ENCODE measurements at regions not wholly inside any gene's neighbourhood (a gene's known extent, or its start where the extent isn't known, plus 50 kb on each side); places are given as distances from the start of the nearest gene placed in this dataset.
A peak's percentile ranks its signal among the peaks of the same experiment; 100 is the strongest.

DNA sequence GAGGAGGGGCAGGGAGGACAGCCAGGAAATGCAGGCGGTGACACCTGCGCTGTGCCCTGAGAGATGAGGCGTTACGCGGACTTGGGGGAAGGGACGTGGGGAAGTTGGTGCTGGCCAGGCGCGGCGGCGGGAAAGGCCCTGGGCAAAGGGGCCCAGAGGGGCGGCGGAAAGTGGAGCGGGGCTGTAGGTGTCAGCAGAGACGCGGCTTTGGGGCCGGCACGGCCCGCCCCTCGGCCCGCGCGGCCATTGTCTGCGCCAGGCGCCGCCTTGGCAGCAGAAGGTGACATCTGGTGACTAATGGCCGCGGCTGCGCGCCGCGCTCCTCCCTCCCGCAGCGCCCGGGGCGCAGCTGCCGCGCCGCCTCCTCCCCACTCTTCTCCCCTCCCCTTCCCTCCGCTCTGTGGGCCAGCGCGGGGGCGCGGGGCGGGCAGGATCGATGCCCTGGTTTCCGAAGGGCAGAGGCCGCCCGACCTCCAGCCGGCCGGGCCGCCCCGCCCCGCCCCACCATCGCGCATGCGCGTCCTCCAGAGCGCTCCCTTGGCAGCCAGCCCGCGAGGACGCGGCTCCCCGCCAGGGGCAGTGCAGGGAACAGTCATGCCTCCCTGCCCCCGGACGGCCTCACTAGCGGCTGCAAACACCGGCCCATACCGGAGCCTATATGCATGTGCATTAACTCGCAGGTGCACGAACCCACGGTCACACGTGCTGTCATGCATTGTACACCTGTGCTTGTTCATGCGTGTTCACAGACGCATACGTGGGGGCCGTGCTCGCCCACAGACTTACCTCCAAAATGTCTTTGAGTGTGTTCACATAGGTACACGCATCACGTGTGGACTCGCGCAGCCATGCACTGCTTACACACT lies 269.6 kb downstream of the RPS24 start:
- peak overlapping the region; percentile 25 to 72 (median 50) for H3K4me3 ChIP-seq (replicated peaks in 1 of 4; ENCODE audit: control extremely low read depth in 1 of 4, insufficient read depth in 1 of 4, low read depth in 3 of 4, low read length in 4 of 4)
- peak overlapping the region; percentile 22 for H2AFZ ChIP-seq (ENCODE audit: low read length)
- no peaks in the 10 kb centered on the region for H3K79me2 ChIP-seq (ENCODE audit: control insufficient read depth, insufficient read depth, low read length)
- no peaks in the 10 kb centered on the region for H4K20me1 ChIP-seq (ENCODE audit: control insufficient read depth, extremely low read depth, insufficient read depth, low read length)
- peak overlapping the region; percentile 44 for H3K27ac ChIP-seq (ENCODE audit: insufficient read depth, low read length)
- DNase-seq (ENCODE audit: low read depth in 2 of 2): peak; percentile 84 to 85
- peak overlapping the region; percentile 73 for H3K4me2 ChIP-seq (ENCODE audit: extremely low read depth, insufficient read depth, low read length)
- no peaks in the 10 kb centered on the region for H3K36me3 ChIP-seq (ENCODE audit: control insufficient read depth, insufficient read depth, low read length)
- no peak for TF ChIP-seq EZH2 (IDR thresholded peaks at IDR 0.05; ENCODE audit: low read length, missing control alignments)
- TF ChIP-seq, protein P1, sequence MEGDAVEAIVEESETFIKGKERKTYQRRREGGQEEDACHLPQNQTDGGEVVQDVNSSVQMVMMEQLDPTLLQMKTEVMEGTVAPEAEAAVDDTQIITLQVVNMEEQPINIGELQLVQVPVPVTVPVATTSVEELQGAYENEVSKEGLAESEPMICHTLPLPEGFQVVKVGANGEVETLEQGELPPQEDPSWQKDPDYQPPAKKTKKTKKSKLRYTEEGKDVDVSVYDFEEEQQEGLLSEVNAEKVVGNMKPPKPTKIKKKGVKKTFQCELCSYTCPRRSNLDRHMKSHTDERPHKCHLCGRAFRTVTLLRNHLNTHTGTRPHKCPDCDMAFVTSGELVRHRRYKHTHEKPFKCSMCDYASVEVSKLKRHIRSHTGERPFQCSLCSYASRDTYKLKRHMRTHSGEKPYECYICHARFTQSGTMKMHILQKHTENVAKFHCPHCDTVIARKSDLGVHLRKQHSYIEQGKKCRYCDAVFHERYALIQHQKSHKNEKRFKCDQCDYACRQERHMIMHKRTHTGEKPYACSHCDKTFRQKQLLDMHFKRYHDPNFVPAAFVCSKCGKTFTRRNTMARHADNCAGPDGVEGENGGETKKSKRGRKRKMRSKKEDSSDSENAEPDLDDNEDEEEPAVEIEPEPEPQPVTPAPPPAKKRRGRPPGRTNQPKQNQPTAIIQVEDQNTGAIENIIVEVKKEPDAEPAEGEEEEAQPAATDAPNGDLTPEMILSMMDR (conservative IDR thresholded peaks at IDR 0.05 in 1 of 2, IDR thresholded peaks at IDR 0.05 in 1 of 2; ENCODE audit: low read depth in 1 of 2, low read length in 2 of 2): peak; percentile 44 to 63
- peaks cover 5% of the 10 kb centered on the region for H3K4me1 ChIP-seq (ENCODE audit: control insufficient read depth, extremely low read depth, insufficient read depth, low read length)
- H3K9ac ChIP-seq (ENCODE audit: insufficient read depth, low read length): peak overlapping the region; percentile 44
- no peaks in the 10 kb centered on the region for H3K9me3 ChIP-seq (ENCODE audit: control insufficient read depth, insufficient read depth, low read depth, low read length)
- no peaks in the 10 kb centered on the region for H3K27me3 ChIP-seq (ENCODE audit: control insufficient read depth, insufficient read depth, low read length)

DNA sequence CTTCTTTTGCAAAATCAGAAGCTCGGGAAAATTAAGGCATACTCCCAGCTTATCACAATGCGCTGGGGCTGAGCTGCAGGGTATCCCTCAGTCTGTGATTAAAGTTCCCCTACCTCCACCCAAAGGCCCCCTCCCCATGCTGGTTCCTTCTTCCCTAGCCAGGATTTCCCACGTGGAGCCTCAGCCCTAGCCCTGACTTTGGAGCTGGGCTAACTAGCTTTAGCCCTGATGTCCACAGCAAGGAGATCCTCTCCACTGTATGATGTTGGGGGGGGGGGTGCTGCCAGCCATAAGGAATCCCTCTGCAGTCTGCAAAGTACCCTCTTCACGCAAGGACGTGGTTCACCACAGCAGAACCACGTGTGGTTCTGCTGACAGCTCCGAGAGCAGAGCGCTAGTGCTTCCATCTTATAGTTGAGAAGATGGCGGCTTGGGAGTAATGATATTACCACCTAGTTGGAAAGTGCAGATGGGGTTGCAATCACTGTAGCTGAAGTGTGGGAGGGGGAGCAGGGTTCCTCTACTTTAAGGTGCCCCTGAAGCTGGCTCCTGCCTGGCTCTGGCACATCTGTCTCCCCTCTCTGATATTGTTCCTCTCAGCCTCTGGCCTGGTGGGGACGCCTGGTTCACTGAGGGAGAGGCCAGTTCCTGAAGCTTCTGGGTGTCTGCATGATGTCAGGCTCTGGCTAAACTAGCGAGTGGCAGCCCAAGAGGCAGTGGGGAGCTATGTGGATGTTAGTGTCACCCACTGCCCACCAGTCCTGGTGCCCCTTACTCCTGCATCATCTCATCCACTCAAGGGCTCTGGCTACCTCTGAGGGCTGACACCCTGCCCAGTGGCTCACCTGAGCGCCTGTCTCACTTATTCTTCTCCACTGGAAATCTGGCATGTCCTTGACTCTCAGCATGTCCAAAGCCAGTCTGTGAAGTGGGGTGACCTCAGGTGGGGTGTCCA lies 270.7 kb downstream of the RPS24 start:
- TF ChIP-seq, protein P1 (conservative IDR thresholded peaks at IDR 0.05 in 1 of 2, IDR thresholded peaks at IDR 0.05 in 1 of 2; ENCODE audit: low read depth in 1 of 2, low read length in 2 of 2): no peak
- no peak for TF ChIP-seq EZH2 (IDR thresholded peaks at IDR 0.05; ENCODE audit: low read length, missing control alignments)
- Histone ChIP-seq H3K27ac (ENCODE audit: insufficient read depth, low read length) (no peak overlapping the region), H4K20me1 (ENCODE audit: control insufficient read depth, extremely low read depth, insufficient read depth, low read length) (no peaks in the 10 kb centered on the region), H3K27me3 (ENCODE audit: control insufficient read depth, insufficient read depth, low read length) (no peaks in the 10 kb centered on the region), H3K4me3 (replicated peaks in 1 of 4; ENCODE audit: control extremely low read depth in 1 of 4, insufficient read depth in 1 of 4, low read depth in 3 of 4, low read length in 4 of 4) (no peak overlapping the region), H3K79me2 (ENCODE audit: control insufficient read depth, insufficient read depth, low read length) (no peaks in the 10 kb centered on the region), H3K9me3 (ENCODE audit: control insufficient read depth, insufficient read depth, low read depth, low read length) (no peaks in the 10 kb centered on the region), H3K4me2 (ENCODE audit: extremely low read depth, insufficient read depth, low read length) (no peak overlapping the region), H2AFZ (ENCODE audit: low read length) (no peak overlapping the region), H3K9ac (ENCODE audit: insufficient read depth, low read length) (no peak overlapping the region), H3K36me3 (ENCODE audit: control insufficient read depth, insufficient read depth, low read length) (no peaks in the 10 kb centered on the region), H3K4me1 (ENCODE audit: control insufficient read depth, extremely low read depth, insufficient read depth, low read length) (peaks cover 5% of the 10 kb centered on the region)
- no peak for DNase-seq (ENCODE audit: low read depth in 2 of 2)

DNA sequence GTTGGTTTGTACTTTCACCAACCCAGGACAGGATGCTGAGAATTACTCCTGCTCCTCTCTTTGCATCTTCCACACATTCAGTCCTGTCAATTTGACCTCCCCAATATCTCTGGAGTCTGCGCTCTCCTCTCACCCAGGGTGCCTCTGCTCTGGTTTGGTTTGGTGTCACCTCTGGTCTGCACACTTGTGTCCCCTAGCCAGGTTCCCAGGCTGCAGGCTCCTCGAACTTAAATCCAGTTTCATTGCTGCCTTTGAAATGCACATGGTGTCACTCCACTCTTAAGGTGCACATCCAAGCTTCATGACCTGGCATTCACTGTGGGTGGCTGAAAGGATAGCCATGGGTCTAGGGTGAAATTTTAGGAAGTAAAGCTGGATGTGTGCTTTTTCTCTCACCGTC lies 271.6 kb downstream of the RPS24 start:
- Histone ChIP-seq H3K4me3 (replicated peaks in 1 of 4; ENCODE audit: control extremely low read depth in 1 of 4, insufficient read depth in 1 of 4, low read depth in 3 of 4, low read length in 4 of 4) (no peak overlapping the region), H3K27me3 (ENCODE audit: control insufficient read depth, insufficient read depth, low read length) (no peaks in the 10 kb centered on the region), H2AFZ (ENCODE audit: low read length) (no peak overlapping the region), H3K79me2 (ENCODE audit: control insufficient read depth, insufficient read depth, low read length) (no peaks in the 10 kb centered on the region), H3K9me3 (ENCODE audit: control insufficient read depth, insufficient read depth, low read depth, low read length) (no peaks in the 10 kb centered on the region), H3K27ac (ENCODE audit: insufficient read depth, low read length) (no peak overlapping the region), H3K4me1 (ENCODE audit: control insufficient read depth, extremely low read depth, insufficient read depth, low read length) (peaks cover 5% of the 10 kb centered on the region), H3K9ac (ENCODE audit: insufficient read depth, low read length) (no peak overlapping the region), H4K20me1 (ENCODE audit: control insufficient read depth, extremely low read depth, insufficient read depth, low read length) (no peaks in the 10 kb centered on the region), H3K4me2 (ENCODE audit: extremely low read depth, insufficient read depth, low read length) (no peak overlapping the region), H3K36me3 (ENCODE audit: control insufficient read depth, insufficient read depth, low read length) (no peaks in the 10 kb centered on the region)
- DNase-seq (ENCODE audit: low read depth in 2 of 2): no peak
- TF ChIP-seq EZH2 (IDR thresholded peaks at IDR 0.05; ENCODE audit: low read length, missing control alignments): no peak
- TF ChIP-seq, protein P1 (conservative IDR thresholded peaks at IDR 0.05 in 1 of 2, IDR thresholded peaks at IDR 0.05 in 1 of 2; ENCODE audit: low read depth in 1 of 2, low read length in 2 of 2): no peak
